SK-N-SH (cell line): ENCODE measurements at regions not wholly inside any gene's neighbourhood (a gene's known extent, or its start where the extent isn't known, plus 50 kb on each side); places are given as distances from the start of the nearest gene placed in this dataset.

Source experiments
- CTCF ChIA-PET: fragments of 300-600, 350-600 bp; formaldehyde crosslinking; extraction: SDS; loops from one replicate; lab custom pipeline; 2021; lab: Yijun Ruan, JAX
- POLR2A ChIA-PET: fragments of 350-600 bp; sonication (Branson Sonifier 250); formaldehyde crosslinking; extraction: SDS; loops from one replicate; lab custom pipeline; 2020; ENCODE audit warnings: antibody characterized with exemption, inconsistent platforms; lab: Yijun Ruan, JAX
- DNase-seq: peaks from one replicate; pipeline ENCODE4 v3.0.0; 2012
- H2AFZ ChIP-seq: fragments of 200-600 bp; sonication (generic); 2 replicates; pipeline ENCODE4 v1.8.1; 2016; ENCODE audit warnings: antibody characterized with exemption, mild to moderate bottlenecking, low read depth
- H3F3A ChIP-seq: fragments of 200-600 bp; sonication (generic); replicated peaks from 2 replicates; pipeline ENCODE3; 2016; ENCODE audit warnings: antibody characterized with exemption, mild to moderate bottlenecking; ENCODE audit not compliant: insufficient read depth
- H3K27ac ChIP-seq, 2 experiments: fragments of 200-500 bp in 1 of 2; fragments of 200-600 bp in 1 of 2; sonication (Bioruptor generic) in 1 of 2; sonication (generic), shearing (Covaris generic) in 1 of 2; 2 replicates each; pipeline versions ENCODE4 v1.5.1 to v1.6.1; 2014 to 2016; ENCODE audit warnings: low read depth in 2 of 2, inconsistent platforms in 1 of 2, low read length in 1 of 2, mild to moderate bottlenecking in 1 of 2, mixed read lengths in 1 of 2
- H3K27me3 ChIP-seq: fragments of 200-600 bp; sonication (generic), shearing (Covaris generic); 2 replicates; pipeline ENCODE4 v1.6.1; 2016; ENCODE audit warnings: mixed run types; ENCODE audit not compliant: insufficient read depth
- H3K36me3 ChIP-seq, 2 experiments: fragments of 200-500 bp in 1 of 2; fragments of 200-600 bp in 1 of 2; sonication (Bioruptor generic) in 1 of 2; sonication (generic) in 1 of 2; replicated peaks in 1 of 2; 2 replicates each; pipeline versions ENCODE3 to v1.5.1; 2014 to 2016; ENCODE audit warnings: low read length in 1 of 2, mild to moderate bottlenecking in 1 of 2; ENCODE audit not compliant: insufficient read depth in 2 of 2, control insufficient read depth in 1 of 2
- H3K4me1 ChIP-seq, 2 experiments: fragments of 200-500 bp in 1 of 2; fragments of 200-600 bp in 1 of 2; sonication (Bioruptor generic) in 1 of 2; sonication (generic), shearing (Covaris generic) in 1 of 2; 2 replicates each; pipeline versions ENCODE4 v1.5.1 to v1.6.1; 2014 to 2016; ENCODE audit warnings: low read depth in 1 of 2, low read length in 1 of 2, mixed run types in 1 of 2; ENCODE audit not compliant: insufficient read depth in 2 of 2, control insufficient read depth in 1 of 2
- H3K4me2 ChIP-seq: fragments of 200-600 bp; sonication (generic), shearing (Covaris generic); 2 replicates; pipeline ENCODE4 v1.6.1; 2017; ENCODE audit warnings: mixed run types
- H3K4me3 ChIP-seq, 2 experiments: fragments of 200-500 bp in 1 of 2; fragments of 200-600 bp in 1 of 2; sonication (Bioruptor generic) in 1 of 2; sonication (generic), shearing (Covaris generic) in 1 of 2; 2 replicates each; pipeline versions ENCODE4 v1.5.1 to v1.8.1; 2014 to 2016; ENCODE audit warnings: low read depth in 2 of 2, inconsistent platforms in 1 of 2, low read length in 1 of 2, mild to moderate bottlenecking in 1 of 2, mixed read lengths in 1 of 2, moderate library complexity in 1 of 2
- H3K79me2 ChIP-seq: fragments of 200-600 bp; sonication (generic); 2 replicates; pipeline ENCODE4 v1.8.1; 2017; ENCODE audit warnings: mild to moderate bottlenecking; ENCODE audit not compliant: insufficient read depth
- H3K9ac ChIP-seq: fragments of 200-600 bp; sonication (generic); 2 replicates; pipeline ENCODE4 v1.6.1; 2017; ENCODE audit warnings: mixed run types
- H3K9me2 ChIP-seq: fragments of 200-600 bp; sonication (generic); 2 replicates; pipeline ENCODE4 v1.6.1; 2017; ENCODE audit warnings: mixed run types
- H3K9me3 ChIP-seq: fragments of 200-600 bp; sonication (generic); 2 replicates; pipeline ENCODE4 v1.6.1; 2017; ENCODE audit warnings: mixed run types, mild to moderate bottlenecking, moderate library complexity
- H4K20me1 ChIP-seq: fragments of 200-600 bp; sonication (generic); 2 replicates; pipeline ENCODE4 v1.6.1; 2017; ENCODE audit warnings: mild to moderate bottlenecking, mixed run types; ENCODE audit not compliant: insufficient read depth
- ELF1 ChIP-seq: IDR thresholded peaks from 2 replicates; pipeline ENCODE4 v1.4.0; 2012
- EP300 ChIP-seq, 2 experiments: IDR thresholded peaks; 2 replicates each; pipeline versions ENCODE4 v1.4.0 to v1.6.1; 2012; ENCODE audit warnings: borderline replicate concordance in 1 of 2, low read depth in 1 of 2, low read length in 1 of 2
- EZH2phosphoT487 ChIP-seq: fragments of 200-600 bp; sonication (generic); IDR thresholded peaks from 2 replicates; pipeline ENCODE4 v1.6.1; 2017; ENCODE audit warnings: low read depth, mixed run types, mild to moderate bottlenecking, antibody characterized with exemption, moderate library complexity, borderline replicate concordance
- FOXM1 ChIP-seq: IDR thresholded peaks from 2 replicates; pipeline ENCODE4 v1.4.0; 2012; ENCODE audit warnings: low read depth, mild to moderate bottlenecking
- GABPA ChIP-seq: IDR thresholded peaks from 2 replicates; pipeline ENCODE4 v1.4.0; 2012; ENCODE audit warnings: low read depth, mild to moderate bottlenecking
- JUND ChIP-seq: IDR thresholded peaks from 2 replicates; pipeline ENCODE4 v1.4.0; 2012
- RFX5 ChIP-seq: IDR thresholded peaks from 2 replicates; pipeline ENCODE4 v1.6.1; 2012; ENCODE audit warnings: mild to moderate bottlenecking, improper control_type of control experiment, low read length
- RXRA ChIP-seq: IDR thresholded peaks from 2 replicates; pipeline ENCODE4 v1.4.0; 2012; ENCODE audit warnings: low read depth, mild to moderate bottlenecking, borderline replicate concordance
- SIN3A ChIP-seq: IDR thresholded peaks from 2 replicates; pipeline ENCODE4 v1.6.1; 2012; ENCODE audit warnings: low read depth, mild to moderate bottlenecking, low read length, moderate library complexity, borderline replicate concordance
- SMC3 ChIP-seq: IDR thresholded peaks from 2 replicates; pipeline ENCODE4 v1.6.1; 2012; ENCODE audit warnings: low read depth, low read length, improper control_type of control experiment
- TAF1 ChIP-seq: IDR thresholded peaks from 2 replicates; pipeline ENCODE4 v1.6.1; 2012; ENCODE audit warnings: low read depth, mild to moderate bottlenecking, low read length, moderate library complexity, borderline replicate concordance
- TCF12 ChIP-seq: IDR thresholded peaks from 2 replicates; pipeline ENCODE4 v1.4.0; 2012
- TEAD4 ChIP-seq: IDR thresholded peaks from 2 replicates; pipeline ENCODE4 v1.4.0; 2012; ENCODE audit warnings: mild to moderate bottlenecking, borderline replicate concordance; ENCODE audit not compliant: insufficient read depth
- YY1 ChIP-seq: IDR thresholded peaks from 2 replicates; pipeline ENCODE4 v1.4.0; 2012; ENCODE audit warnings: low read depth, mild to moderate bottlenecking
- WGBS: methylation state at CpG from one replicate; pipeline ENCODE4 v1.1.6; 2017; ENCODE audit warnings: low lambda C conversion rate; 5-methylcytosine and 5-hydroxymethylcytosine counted together
- TF ChIP-seq, protein P1 (sequence below): fragments of 150-350 bp; IDR thresholded peaks from 2 replicates; pipeline ENCODE4 v1.6.1; 2016; ENCODE audit warnings: mild to moderate bottlenecking, low read depth, low read length
- TF ChIP-seq, protein P2 (sequence below): IDR thresholded peaks from 2 replicates; pipeline ENCODE4 v1.4.0; 2012; ENCODE audit warnings: low read depth
- TF ChIP-seq, protein P3 (sequence below): fragments of 200-600 bp; sonication (generic); IDR thresholded peaks from 2 replicates; pipeline ENCODE4 v1.6.1; 2017; ENCODE audit warnings: antibody characterized with exemption, mild to moderate bottlenecking, moderate library complexity
- TF ChIP-seq, protein P4 (sequence below): IDR thresholded peaks from 2 replicates; pipeline ENCODE4; 2012

DNA sequence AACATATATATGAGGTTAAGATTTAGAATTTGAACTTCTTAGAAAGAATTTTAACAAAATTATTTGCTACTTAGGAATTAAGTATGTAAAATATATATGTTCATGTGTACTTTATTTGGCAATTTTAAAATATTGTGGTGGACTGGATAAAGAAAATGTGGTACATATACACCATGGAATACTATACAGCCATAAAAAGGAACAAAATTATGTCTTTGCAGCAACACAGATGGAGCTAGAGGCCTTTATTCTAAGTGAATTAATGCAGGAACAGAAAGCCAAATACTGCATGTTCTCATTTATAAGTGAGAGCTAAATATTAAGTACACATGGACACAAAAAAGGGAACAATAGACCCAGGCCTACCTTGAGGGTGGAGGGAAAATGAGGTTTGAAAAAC, 72.2 kb upstream of the FMN2 start:
- TF ChIP-seq EZH2phosphoT487 (no peak), TAF1 (no peak), GABPA (no peak), EP300 (IDR thresholded peaks at IDR 0.05; ENCODE audit: borderline replicate concordance in 1 of 2, low read depth in 1 of 2, low read length in 1 of 2) (no peak)
- TF ChIP-seq, protein P1, sequence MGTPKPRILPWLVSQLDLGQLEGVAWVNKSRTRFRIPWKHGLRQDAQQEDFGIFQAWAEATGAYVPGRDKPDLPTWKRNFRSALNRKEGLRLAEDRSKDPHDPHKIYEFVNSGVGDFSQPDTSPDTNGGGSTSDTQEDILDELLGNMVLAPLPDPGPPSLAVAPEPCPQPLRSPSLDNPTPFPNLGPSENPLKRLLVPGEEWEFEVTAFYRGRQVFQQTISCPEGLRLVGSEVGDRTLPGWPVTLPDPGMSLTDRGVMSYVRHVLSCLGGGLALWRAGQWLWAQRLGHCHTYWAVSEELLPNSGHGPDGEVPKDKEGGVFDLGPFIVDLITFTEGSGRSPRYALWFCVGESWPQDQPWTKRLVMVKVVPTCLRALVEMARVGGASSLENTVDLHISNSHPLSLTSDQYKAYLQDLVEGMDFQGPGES, result no peak
- TF ChIP-seq, protein P2, sequence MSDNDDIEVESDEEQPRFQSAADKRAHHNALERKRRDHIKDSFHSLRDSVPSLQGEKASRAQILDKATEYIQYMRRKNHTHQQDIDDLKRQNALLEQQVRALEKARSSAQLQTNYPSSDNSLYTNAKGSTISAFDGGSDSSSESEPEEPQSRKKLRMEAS, result no peak
- TF ChIP-seq, protein P3, sequence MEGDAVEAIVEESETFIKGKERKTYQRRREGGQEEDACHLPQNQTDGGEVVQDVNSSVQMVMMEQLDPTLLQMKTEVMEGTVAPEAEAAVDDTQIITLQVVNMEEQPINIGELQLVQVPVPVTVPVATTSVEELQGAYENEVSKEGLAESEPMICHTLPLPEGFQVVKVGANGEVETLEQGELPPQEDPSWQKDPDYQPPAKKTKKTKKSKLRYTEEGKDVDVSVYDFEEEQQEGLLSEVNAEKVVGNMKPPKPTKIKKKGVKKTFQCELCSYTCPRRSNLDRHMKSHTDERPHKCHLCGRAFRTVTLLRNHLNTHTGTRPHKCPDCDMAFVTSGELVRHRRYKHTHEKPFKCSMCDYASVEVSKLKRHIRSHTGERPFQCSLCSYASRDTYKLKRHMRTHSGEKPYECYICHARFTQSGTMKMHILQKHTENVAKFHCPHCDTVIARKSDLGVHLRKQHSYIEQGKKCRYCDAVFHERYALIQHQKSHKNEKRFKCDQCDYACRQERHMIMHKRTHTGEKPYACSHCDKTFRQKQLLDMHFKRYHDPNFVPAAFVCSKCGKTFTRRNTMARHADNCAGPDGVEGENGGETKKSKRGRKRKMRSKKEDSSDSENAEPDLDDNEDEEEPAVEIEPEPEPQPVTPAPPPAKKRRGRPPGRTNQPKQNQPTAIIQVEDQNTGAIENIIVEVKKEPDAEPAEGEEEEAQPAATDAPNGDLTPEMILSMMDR, result no peak
- TF ChIP-seq, all 33 proteins: peak for 0
- H3K4me1 ChIP-seq, result peaks cover 0 to 6% of the 10 kb centered on the region in 2 experiments; a peak in 1 of 4 replicates
- no peaks in the 10 kb centered on the region for H3K27me3 ChIP-seq
- H3K79me2 ChIP-seq, result no peaks in the 10 kb centered on the region
- POLR2A ChIA-PET, result no interaction called here
- no peak overlapping the region for H2AFZ ChIP-seq
- CTCF ChIA-PET, result interaction anchor here (1.1 kb wide), 2 partner anchors 10 to 170 kb away, joined by 3 to 4 read pairs; no protein-coding TSS in a partner anchor
- H3K4me3 ChIP-seq, result no peak overlapping the region
- no peak overlapping the region for H3K9ac ChIP-seq
- H4K20me1 ChIP-seq, result no peaks in the 10 kb centered on the region
- H3K36me3 ChIP-seq, result no peaks in the 10 kb centered on the region
- no peak overlapping the region for H3K27ac ChIP-seq
- no peaks in the 10 kb centered on the region for H3F3A ChIP-seq
- H3K9me3 ChIP-seq, result 0 out of 2 replicates have a peak, but pooled peaks cover 5% of the 10 kb centered on the region
- no peak overlapping the region for H3K4me2 ChIP-seq
- H3K9me2 ChIP-seq, result no peaks in the 10 kb centered on the region
- no peak for DNase-seq

DNA sequence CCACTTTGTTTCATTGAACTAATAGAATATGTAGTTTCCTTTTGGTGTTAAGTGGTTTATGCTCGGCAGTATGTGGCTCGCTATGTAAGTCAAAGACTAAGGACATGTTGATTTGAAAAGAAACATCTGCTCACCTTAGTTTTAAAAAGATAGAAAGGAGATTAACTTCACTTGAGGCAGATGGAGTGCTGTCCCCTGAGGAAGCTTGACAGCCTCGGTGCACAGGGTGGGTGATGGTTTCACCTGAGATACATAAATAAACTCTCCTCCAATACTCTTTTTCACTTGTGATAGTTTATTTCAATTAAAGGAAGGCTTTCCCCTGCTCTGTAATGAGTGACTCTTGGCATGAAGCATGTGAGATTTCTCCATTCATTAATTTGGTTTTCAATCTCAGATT, 70.8 kb upstream of the FMN2 start:
- H3K79me2 ChIP-seq, result no peaks in the 10 kb centered on the region
- H3K27ac ChIP-seq, result no peak overlapping the region
- no peaks in the 10 kb centered on the region for H4K20me1 ChIP-seq
- H2AFZ ChIP-seq, result no peak overlapping the region
- no peak for DNase-seq
- ChIA-PET POLR2A (no interaction called here), CTCF (interaction anchor here (0.9 to 1.7 kb wide), 3 partner anchors 17 to 168 kb away, joined by 3 to 7 read pairs (median 6); no protein-coding TSS in a partner anchor)
- no peak for TF ChIP-seq JUND
- no peak for TF ChIP-seq RXRA
- TF ChIP-seq TCF12, result no peak
- TF ChIP-seq GABPA, result no peak
- TF ChIP-seq, protein P4, sequence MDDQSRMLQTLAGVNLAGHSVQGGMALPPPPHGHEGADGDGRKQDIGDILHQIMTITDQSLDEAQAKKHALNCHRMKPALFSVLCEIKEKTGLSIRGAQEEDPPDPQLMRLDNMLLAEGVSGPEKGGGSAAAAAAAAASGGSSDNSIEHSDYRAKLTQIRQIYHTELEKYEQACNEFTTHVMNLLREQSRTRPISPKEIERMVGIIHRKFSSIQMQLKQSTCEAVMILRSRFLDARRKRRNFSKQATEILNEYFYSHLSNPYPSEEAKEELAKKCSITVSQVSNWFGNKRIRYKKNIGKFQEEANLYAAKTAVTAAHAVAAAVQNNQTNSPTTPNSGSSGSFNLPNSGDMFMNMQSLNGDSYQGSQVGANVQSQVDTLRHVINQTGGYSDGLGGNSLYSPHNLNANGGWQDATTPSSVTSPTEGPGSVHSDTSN, result no peak
- TF ChIP-seq SIN3A, result no peak
- no peak for TF ChIP-seq FOXM1
- no peak for TF ChIP-seq ELF1
- TF ChIP-seq TAF1, result no peak
- TF ChIP-seq TEAD4, result no peak
- TF ChIP-seq YY1, result no peak
- TF ChIP-seq SMC3, result no peak
- no peak for TF ChIP-seq RFX5
- WGBS, result 94% methylated on average over 3 of the region's 3 CpGs
- no peaks in the 10 kb centered on the region for H3K27me3 ChIP-seq
- no peak overlapping the region for H3K4me2 ChIP-seq
- no peak overlapping the region for H3K4me3 ChIP-seq
- 0 out of 2 replicates have a peak, but pooled peaks cover 5% of the 10 kb centered on the region for H3K9me3 ChIP-seq
- no peaks in the 10 kb centered on the region for H3K9me2 ChIP-seq
- no peaks in the 10 kb centered on the region for H3F3A ChIP-seq
- no peaks in the 10 kb centered on the region for H3K36me3 ChIP-seq
- peaks cover 0 to 6% of the 10 kb centered on the region in 2 experiments; a peak in 1 of 4 replicates for H3K4me1 ChIP-seq
- no peak overlapping the region for H3K9ac ChIP-seq
